AG08396 (cell line): ENCODE measurements at regions not wholly inside any gene's neighbourhood (a gene's known extent, or its start where the extent isn't known, plus 50 kb on each side); places are given as distances from the start of the nearest gene placed in this dataset.
"Not testable (repeated sequence)": the region's sequence is repeated elsewhere in the genome, so short reads cannot be mapped to it uniquely, and the experiment has no call there.

Experiments
- DNase-seq: peaks from one replicate; pipeline ENCODE4 v3.0.0; 2012; ENCODE audit warnings: low spot score, mixed read lengths

DNA sequence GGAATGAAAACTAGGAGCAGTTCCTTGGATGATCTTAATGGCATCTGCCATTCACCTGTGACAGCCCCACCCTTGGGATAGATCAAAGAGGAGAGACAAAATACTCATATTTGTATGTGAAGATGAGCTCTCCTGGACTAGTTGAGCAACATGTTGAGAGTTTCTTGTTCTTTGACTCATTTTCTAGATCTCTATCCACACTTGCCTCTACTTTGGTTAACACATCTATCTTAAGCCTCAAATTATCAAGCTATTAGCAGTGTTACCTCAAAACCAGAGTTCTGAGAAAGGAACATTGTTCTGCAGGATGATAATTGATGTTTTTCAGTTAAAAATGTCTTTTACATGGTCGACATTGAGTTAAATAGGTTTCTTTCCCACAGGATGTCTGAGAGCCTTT is 94.2 kb upstream of the TEX13D start:
- DNase-seq, result no peak

DNA sequence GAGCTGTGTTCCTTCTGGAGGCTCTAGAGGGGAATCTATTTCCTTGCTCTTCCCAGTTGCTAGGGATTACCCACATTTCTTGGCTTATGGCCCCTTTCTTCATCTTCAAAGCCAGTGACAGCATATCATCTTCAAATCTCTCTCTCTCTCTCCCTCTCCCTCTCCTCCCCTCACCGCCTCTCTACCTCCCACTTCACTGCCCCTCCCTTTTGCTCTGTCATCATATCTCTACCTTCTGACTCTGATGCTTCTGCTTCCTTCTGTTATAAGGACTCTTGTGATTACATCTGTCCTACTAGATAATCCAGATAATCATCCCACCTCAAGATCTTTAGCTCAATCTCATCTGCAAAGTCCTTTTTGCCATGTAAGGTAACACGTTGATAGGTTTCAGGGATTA is 93.1 kb upstream of the TEX13D start:
- no peak for DNase-seq

GRCh38 chrX:124239911-124240310 is 92.5 kb upstream of the TEX13D start:
- no peak for DNase-seq

DNA sequence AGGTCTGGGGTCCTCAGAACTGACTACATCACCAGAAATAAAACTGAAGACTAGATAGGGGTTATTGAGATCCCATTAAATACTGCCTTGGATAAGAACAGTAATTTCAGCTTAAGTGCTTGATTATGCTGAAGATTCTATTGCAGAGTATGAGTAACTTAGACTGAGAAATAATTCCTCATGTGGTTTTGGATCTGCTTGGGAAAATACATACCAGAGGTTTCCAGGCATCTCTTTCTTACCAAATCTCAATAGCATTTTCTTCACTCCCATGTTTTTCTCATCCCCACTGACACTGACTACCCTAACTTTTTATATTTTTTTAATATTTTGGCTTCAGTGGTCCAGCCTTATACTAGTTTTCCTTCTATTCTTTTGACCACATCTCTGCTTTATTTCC is 92.0 kb upstream of the TEX13D start:
- DNase-seq, result no peak

DNA sequence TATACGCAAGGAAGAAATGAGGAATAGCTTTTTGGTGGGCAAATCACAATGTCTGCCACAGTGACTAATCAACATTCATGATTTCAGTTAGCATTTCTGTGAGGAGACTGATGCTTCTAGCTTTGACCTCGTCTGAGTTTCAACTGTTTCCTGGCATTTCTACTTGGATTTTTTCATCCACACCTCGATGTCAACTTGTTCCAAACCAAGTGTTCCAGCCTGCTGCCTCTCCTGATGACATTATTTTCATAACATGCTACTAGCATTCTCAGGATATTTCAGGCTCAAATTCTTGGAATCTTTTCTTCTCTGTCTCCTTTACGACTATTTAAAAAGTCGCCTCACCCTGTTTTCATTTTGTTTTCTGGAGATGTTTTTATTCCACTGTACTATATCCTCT is 90.3 kb upstream of the TEX13D start:
- no peak for DNase-seq

- DNase-seq, result no peak
These were observed 83.1 kb upstream of the TEX13D start for GRCh38 chrX:124249345-124249744.

GRCh38 chrX:124250835-124251437 is 81.5 kb upstream of the TEX13D start:
- no peak for DNase-seq

DNA sequence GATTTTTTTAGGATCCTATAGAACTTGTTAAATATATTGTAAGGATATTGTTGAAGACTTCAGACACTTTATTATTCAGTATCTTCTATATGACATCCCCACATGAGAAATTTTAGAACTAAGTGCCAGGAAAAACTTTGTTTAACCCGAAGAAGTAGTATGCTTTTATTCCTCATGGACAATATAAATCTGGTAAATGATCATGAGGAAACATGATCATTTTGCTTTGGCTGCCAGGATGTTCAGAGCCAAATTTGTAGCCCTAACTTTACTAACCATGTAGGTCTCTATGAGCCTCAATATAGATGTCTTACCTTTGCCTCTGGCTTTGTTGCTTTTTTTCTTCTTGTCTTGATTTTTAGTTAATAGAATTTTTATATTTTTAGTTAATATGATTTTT is 77.8 kb upstream of the TEX13D start:
- no peak for DNase-seq

DNA sequence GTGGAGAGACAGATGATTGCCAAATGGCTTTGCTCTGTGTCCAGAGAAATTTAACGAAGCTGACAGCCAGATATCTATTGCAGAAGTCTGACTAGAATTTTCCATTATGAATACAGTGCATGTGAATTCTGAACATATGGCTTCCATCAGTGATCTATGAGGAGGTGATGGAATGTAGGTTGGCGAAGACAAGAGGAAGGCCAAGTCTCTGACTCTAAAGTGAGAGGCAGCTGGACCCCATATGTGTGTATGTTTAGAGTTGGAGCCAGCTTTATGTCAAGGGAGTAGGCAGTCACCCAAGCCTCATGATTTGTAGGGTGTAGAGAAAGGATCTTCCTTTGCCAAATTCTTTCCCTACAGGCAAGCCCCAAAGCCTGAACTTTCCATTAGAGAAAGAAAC is 76.2 kb upstream of the TEX13D start:
- DNase-seq, result no peak

- no peak for DNase-seq
These were observed 75.7 kb upstream of the TEX13D start for GRCh38 chrX:124256629-124257380.

DNA sequence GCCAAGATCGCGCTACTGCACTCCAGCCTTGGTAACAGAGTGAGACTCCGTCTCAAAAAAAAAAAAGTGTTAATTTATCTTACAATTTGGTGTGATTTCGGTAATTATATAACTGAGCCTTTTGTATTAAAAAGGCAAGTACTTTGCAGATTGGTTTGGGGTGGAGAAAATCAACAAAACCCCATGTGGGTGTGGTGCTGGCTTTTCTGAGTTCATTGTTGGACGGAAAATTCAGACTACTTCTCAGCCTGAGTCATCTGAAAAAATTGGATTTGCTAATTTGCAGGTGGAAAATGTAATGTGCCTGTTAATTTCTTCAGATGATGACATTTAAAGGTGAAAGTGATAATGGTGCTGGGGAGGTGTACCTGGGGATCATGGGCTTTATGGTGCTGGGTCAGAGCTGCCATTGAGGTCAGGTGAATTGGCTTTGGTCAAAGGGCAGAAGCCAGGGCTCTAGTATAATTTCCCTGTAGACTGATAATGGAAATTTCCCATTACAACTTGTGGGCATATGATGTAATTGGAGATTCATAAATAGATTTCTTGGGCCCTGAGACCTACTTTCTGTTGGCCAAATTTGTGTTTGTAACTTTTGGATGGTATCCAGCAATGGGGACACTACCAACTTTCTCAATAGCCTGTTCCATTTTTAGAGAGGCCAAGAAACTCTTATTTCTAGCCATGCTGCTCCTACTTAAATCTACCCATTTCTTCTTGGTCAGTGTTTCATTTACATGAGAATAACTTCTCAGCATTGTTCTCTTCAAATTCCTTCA is 74.3 kb upstream of the TEX13D start:
- DNase-seq, result no peak

DNA sequence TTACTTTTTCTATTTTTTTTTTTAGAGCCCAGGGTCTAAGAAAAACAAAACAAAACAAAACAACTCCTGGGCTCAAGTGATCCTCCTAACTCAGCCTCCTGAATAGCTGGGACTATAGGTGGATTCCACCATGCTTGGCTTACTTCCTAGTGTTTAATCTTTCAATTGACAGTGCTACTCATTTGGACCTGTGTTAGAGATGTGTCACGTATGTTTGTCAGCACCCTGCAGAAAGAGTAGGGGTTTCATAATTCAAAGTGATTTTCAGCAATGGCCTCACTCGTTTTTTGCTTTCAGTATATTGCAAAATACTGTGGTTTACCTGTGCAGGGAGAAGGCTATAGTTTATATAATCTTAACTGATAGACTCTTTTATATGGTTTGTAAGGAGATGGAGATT is 71.6 kb upstream of the TEX13D start:
- no peak for DNase-seq

DNA sequence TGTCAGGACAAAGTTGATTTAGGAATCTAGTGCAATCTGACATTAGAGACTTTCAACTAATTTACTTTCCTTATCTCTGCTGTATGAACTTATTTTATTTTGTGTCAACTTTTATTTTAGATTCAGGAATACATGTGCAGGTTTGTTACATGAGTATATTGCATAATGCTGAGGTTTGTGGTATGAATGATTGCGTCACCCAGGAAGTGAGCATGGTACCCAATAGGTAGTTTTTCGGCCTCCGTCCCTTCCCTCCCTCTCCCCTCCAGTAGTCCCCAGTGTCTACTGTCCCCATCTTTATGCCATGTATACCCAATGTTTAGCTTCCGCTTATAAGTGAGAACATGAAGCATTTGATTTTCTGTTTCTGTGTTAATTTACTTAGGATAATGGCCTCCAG is 68.7 kb upstream of the TEX13D start:
- DNase-seq, result no peak

- DNase-seq, result no peak
These were observed 64.4 kb upstream of the TEX13D start for GRCh38 chrX:124268099-124268498.

DNA sequence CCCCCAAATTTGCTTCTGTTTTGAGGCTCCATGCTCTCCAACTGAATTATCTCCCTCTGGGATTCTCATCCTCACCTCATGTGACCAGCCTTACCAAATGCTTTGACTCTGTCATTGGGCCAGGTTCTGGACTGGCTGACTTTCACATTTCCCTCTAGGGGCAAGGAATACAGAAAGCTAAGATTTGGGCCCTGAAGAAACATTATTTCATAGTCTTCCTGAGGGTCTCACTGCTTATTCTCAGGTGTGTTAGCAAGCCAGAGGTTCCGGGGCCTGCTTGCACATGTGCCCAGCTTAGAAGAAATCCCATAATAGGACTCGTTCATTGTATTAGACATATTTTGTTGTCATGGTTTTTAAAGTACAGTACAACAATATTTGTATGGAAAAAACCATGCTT is 62.6 kb upstream of the TEX13D start:
- no peak for DNase-seq

GRCh38 chrX:124271599-124271998 is 60.9 kb upstream of the TEX13D start:
- not testable (repeated sequence) for DNase-seq

GRCh38 chrX:124272370-124272982 is 60.0 kb upstream of the TEX13D start:
- no peak for DNase-seq

DNA sequence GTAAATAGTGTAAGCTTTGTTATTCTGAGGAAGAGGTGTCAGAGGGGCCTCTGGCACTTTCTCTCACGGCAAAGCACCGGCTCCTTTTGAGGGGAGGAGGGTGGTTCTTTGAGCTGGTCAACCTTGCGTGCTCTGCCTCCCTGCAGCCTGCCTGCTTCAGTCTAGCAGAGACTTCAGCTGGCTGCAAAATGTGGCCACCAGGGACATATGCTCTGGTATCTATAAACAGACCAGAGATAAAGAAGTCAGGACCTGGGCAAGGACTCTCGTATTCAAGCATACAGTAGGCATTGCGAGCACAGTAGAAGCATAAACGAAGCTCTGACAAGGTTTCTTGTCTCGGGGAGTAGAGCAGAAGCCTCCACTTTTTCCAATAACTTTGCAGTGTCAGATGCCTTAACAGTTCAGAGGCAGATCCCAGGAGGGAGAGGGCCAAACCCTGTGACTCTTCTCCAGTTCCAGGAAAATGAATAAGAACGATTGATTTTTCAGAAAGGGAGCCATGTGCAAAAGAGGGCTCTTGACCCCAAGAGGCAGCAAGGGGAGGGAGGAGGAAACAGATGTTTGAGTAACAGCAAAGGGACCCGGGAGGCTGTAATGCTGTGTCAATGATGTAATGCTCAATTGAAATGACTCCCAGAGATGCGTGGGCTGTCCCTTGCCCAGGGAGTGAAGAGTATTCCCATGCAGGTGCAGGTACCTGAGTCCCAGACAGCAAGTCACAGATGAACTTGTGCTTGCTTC is 57.9 kb upstream of the TEX13D start:
- DNase-seq, result no peak

- no peak for DNase-seq
These were observed 57.1 kb upstream of the TEX13D start for GRCh38 chrX:124275182-124275894.

- DNase-seq, result no peak
These were observed 52.1 kb upstream of the TEX13D start for GRCh38 chrX:124280294-124280902.

DNA sequence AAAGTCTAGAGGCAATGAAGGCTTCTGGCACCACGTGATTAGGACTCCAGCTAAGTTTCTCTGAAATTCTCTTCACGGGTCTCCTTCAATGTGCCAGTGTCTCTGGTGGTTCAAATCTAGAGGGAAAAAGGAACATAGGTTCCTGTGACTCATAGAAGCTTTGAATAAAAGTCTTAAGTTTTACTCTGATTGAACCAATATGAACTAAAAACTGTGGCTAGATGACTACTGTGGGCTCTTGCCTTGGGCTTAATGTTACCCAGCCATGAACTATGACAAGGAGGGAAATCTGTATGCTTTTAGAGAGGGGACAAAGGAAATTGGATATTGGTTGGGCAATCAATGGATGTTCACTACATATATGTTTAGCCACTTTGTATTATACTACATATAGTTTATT is 49.9 kb upstream of the TEX13D start:
- DNase-seq, result no peak
